Prostate gland (tissue), 2 donors: ENCODE measurements at regions not wholly inside any gene's neighbourhood (a gene's known extent, or its start where the extent isn't known, plus 50 kb on each side); places are given as distances from the start of the nearest gene placed in this dataset.

Source experiments
- CTCF ChIP-seq, 4 experiments: fragments of 200-600 bp in 2 of 4; fragments of 450-650 bp in 2 of 4; sonication (generic) in 2 of 4; IDR thresholded peaks; 1 replicate in 3 of 4; 2 replicates in 1 of 4; pipeline ENCODE4 v1.5.1; 2016 to 2019; ENCODE audit warnings: antibody characterized with exemption in 4 of 4, mild to moderate bottlenecking in 2 of 4, moderate library complexity in 2 of 4
- POLR2AphosphoS5 ChIP-seq: sonication (generic); formaldehyde crosslinking; IDR thresholded peaks from one replicate; pipeline ENCODE4 v1.6.1; 2017; ENCODE audit warnings: antibody characterized with exemption

GRCh38 chr4:133597251-133597650 is 448.2 kb downstream of the PCDH10 start:
- TF ChIP-seq CTCF (IDR thresholded peaks at IDR 0.05) (no peak), POLR2AphosphoS5 (no peak)
